ENCODE measurements at regions not wholly inside any gene's neighbourhood (a gene's known extent, or its start where the extent isn't known, plus 50 kb on each side); places are given as distances from the start of the nearest gene placed in this dataset.
A peak's percentile ranks its signal among the peaks of the same experiment; 100 is the strongest.

DNA sequence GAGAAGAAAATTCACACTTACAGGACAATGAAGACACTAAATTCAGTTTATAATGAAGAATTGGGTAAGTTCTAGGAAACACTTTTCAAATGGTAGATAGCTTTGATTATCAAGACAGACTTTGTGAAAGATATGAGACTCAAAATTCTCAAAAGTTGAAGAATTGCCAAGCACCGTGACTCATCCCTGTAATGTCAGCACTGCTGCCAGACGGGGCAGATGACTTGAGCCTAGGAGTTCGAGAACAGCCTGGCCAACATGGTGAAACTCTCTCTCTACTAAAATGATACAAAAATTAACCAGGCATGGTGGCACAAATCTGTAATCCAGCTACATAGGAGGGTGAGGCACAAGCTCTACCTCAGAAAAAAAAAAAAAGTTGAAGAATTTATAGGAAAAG, 1820.1 kb upstream of the LRRTM1 start:
- no peak overlapping the region for H3K4ac ChIP-seq (ENCODE audit: low read depth, low read length)
- no peaks in the 10 kb centered on the region for H3K36me3 ChIP-seq (ENCODE audit: control insufficient read depth, insufficient read depth, low read length)
- no peaks in the 10 kb centered on the region for H3K79me2 ChIP-seq (ENCODE audit: control insufficient read depth, insufficient read depth, low read length)
- H3K9ac ChIP-seq (ENCODE audit: low read length) = no peak overlapping the region
- no peaks in the 10 kb centered on the region for H3K79me1 ChIP-seq (ENCODE audit: low read length)
- H4K5ac ChIP-seq (ENCODE audit: low read length) = no peak overlapping the region
- H3K18ac ChIP-seq (ENCODE audit: low read length) = no peak overlapping the region
- H3K56ac ChIP-seq (ENCODE audit: low read length) = no peak overlapping the region
- no peak for DNase-seq
- WGBS (ENCODE audit: extremely low coverage, insufficient coverage, low lambda C conversion rate) = no CpG with 5 or more reads among the region's 3 CpGs
- H3K27ac ChIP-seq (ENCODE audit: low read depth, low read length) = no peak overlapping the region
- H3K23ac ChIP-seq (ENCODE audit: low read length) = no peak overlapping the region
- H3K4me2 ChIP-seq (ENCODE audit: low read length) = no peak overlapping the region
- H2BK5ac ChIP-seq (ENCODE audit: low read length) = no peak overlapping the region
- H2BK15ac ChIP-seq (replicated peaks; ENCODE audit: low read depth) = no peak overlapping the region
- H3K4me1 ChIP-seq (ENCODE audit: control insufficient read depth, low read depth, low read length) = peaks cover 3% of the 10 kb centered on the region
- no peak overlapping the region for H2AK5ac ChIP-seq (ENCODE audit: low read length)
- H2BK120ac ChIP-seq (ENCODE audit: low read depth, low read length) = no peak overlapping the region
- H3K4me3 ChIP-seq (ENCODE audit: low read length) = no peak overlapping the region
- H3K27me3 ChIP-seq (ENCODE audit: insufficient read depth, low read length, poor library complexity) = no peaks in the 10 kb centered on the region
- H4K8ac ChIP-seq (ENCODE audit: low read depth, low read length) = no peak overlapping the region

DNA sequence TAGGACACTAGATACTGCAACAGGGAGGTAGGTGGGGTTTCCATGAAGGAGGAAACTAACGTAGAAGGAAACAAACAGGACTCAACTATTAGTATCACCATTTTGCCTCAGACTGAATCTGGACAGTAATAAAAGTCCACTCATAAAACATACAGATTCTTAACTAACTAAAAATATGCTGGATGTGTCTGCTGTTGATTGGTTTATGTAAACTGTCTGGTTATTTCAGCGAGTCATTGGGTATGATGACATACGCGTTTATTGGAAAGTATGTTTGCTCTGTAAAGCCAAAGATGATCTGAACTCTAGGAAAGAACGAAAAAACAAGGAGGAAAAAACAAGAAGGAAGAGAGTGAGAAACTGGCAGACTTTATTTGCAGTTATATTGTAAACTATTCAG, 1816.1 kb upstream of the LRRTM1 start:
- Histone ChIP-seq H3K23ac (ENCODE audit: low read length) (no peak overlapping the region), H3K56ac (ENCODE audit: low read length) (peak overlapping the region; percentile 58), H2BK120ac (ENCODE audit: low read depth, low read length) (no peak overlapping the region), H4K5ac (ENCODE audit: low read length) (peak overlapping the region; percentile 44), H3K36me3 (ENCODE audit: control insufficient read depth, insufficient read depth, low read length) (no peaks in the 10 kb centered on the region), H2BK5ac (ENCODE audit: low read length) (peak overlapping the region; percentile 43), H3K79me1 (ENCODE audit: low read length) (no peaks in the 10 kb centered on the region), H3K4ac (ENCODE audit: low read depth, low read length) (no peak overlapping the region), H4K8ac (ENCODE audit: low read depth, low read length) (peak overlapping the region; percentile 39), H3K4me2 (ENCODE audit: low read length) (no peak overlapping the region), H3K4me3 (ENCODE audit: low read length) (no peak overlapping the region), H3K9ac (ENCODE audit: low read length) (no peak overlapping the region), H3K27me3 (ENCODE audit: insufficient read depth, low read length, poor library complexity) (no peaks in the 10 kb centered on the region), H2AK5ac (ENCODE audit: low read length) (no peak overlapping the region), H3K79me2 (ENCODE audit: control insufficient read depth, insufficient read depth, low read length) (no peaks in the 10 kb centered on the region), H3K27ac (ENCODE audit: low read depth, low read length) (no peak overlapping the region), H2BK15ac (replicated peaks; ENCODE audit: low read depth) (peak overlapping the region; percentile 25), H3K18ac (ENCODE audit: low read length) (no peak overlapping the region), H3K4me1 (ENCODE audit: control insufficient read depth, low read depth, low read length) (peaks cover 3% of the 10 kb centered on the region)
- no peak for DNase-seq
- no CpG with 5 or more reads among the region's 5 CpGs for WGBS (ENCODE audit: extremely low coverage, insufficient coverage, low lambda C conversion rate)

DNA sequence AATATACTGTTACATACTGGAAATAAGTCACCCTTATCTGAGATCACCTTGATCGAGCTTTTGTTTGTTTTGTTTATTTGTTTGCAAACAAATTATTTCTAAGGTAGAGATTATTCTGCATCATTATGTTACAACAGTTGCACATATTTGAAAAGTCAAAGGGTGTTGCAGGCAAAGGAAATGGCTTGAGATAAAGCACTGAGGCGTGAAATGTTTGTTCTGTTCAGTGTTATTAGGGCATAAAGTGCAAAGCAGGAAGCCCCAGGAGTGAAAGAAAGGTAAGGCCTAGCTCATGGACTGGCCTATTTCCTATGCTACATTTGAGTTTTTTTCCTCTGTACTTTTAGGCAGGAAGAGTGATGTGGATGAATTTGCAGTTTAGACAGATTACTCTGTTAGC, 1815.6 kb upstream of the LRRTM1 start:
- Histone ChIP-seq H3K27ac (ENCODE audit: low read depth, low read length) (no peak overlapping the region), H3K79me1 (ENCODE audit: low read length) (no peaks in the 10 kb centered on the region), H3K4me2 (ENCODE audit: low read length) (no peak overlapping the region), H4K5ac (ENCODE audit: low read length) (no peak overlapping the region), H3K56ac (ENCODE audit: low read length) (peak overlapping the region; percentile 58), H3K23ac (ENCODE audit: low read length) (no peak overlapping the region), H3K18ac (ENCODE audit: low read length) (no peak overlapping the region), H3K9ac (ENCODE audit: low read length) (no peak overlapping the region), H3K4me1 (ENCODE audit: control insufficient read depth, low read depth, low read length) (peaks cover 3% of the 10 kb centered on the region), H3K4me3 (ENCODE audit: low read length) (no peak overlapping the region), H2AK5ac (ENCODE audit: low read length) (no peak overlapping the region), H3K27me3 (ENCODE audit: insufficient read depth, low read length, poor library complexity) (no peaks in the 10 kb centered on the region), H2BK120ac (ENCODE audit: low read depth, low read length) (no peak overlapping the region), H2BK15ac (replicated peaks; ENCODE audit: low read depth) (peak overlapping the region; percentile 25), H3K4ac (ENCODE audit: low read depth, low read length) (no peak overlapping the region), H2BK5ac (ENCODE audit: low read length) (no peak overlapping the region), H4K8ac (ENCODE audit: low read depth, low read length) (no peak overlapping the region), H3K36me3 (ENCODE audit: control insufficient read depth, insufficient read depth, low read length) (no peaks in the 10 kb centered on the region), H3K79me2 (ENCODE audit: control insufficient read depth, insufficient read depth, low read length) (no peaks in the 10 kb centered on the region)
- WGBS (ENCODE audit: extremely low coverage, insufficient coverage, low lambda C conversion rate) = no CpG with 5 or more reads among the region's 2 CpGs
- DNase-seq = peak; percentile 53

DNA sequence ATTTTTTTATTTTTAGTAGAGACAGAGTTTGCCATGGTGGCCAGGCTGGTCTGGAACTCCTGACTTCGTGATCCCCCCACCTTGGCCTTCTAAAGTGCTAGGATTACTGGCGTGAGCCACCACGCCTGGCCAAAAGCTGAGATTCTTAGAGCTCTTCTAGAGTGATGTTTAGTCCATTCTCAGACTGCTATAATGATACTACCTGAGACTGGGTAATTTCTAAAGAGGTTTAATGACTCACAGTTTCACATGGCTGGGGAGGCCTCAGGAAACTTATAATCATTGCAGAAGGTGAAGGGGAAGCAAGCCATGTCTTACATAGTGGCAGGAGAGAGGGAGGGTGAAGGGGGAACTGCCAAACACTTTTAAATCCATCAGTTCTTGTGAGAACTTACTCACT, 1804.9 kb upstream of the LRRTM1 start:
- no peaks in the 10 kb centered on the region for H3K79me2 ChIP-seq (ENCODE audit: control insufficient read depth, insufficient read depth, low read length)
- H3K79me1 ChIP-seq (ENCODE audit: low read length) = no peaks in the 10 kb centered on the region
- H3K36me3 ChIP-seq (ENCODE audit: control insufficient read depth, insufficient read depth, low read length) = no peaks in the 10 kb centered on the region
- no peak overlapping the region for H2BK15ac ChIP-seq (replicated peaks; ENCODE audit: low read depth)
- no peak overlapping the region for H3K9ac ChIP-seq (ENCODE audit: low read length)
- H4K5ac ChIP-seq (ENCODE audit: low read length) = no peak overlapping the region
- H3K27me3 ChIP-seq (ENCODE audit: insufficient read depth, low read length, poor library complexity) = no peaks in the 10 kb centered on the region
- no peak overlapping the region for H3K23ac ChIP-seq (ENCODE audit: low read length)
- no CpG with 5 or more reads among the region's 3 CpGs for WGBS (ENCODE audit: extremely low coverage, insufficient coverage, low lambda C conversion rate)
- no peak overlapping the region for H3K56ac ChIP-seq (ENCODE audit: low read length)
- no peak overlapping the region for H4K8ac ChIP-seq (ENCODE audit: low read depth, low read length)
- DNase-seq = no peak
- no peak overlapping the region for H3K4me2 ChIP-seq (ENCODE audit: low read length)
- no peaks in the 10 kb centered on the region for H3K4me1 ChIP-seq (ENCODE audit: control insufficient read depth, low read depth, low read length)
- H3K18ac ChIP-seq (ENCODE audit: low read length) = no peak overlapping the region
- no peak overlapping the region for H3K4me3 ChIP-seq (ENCODE audit: low read length)
- H2BK5ac ChIP-seq (ENCODE audit: low read length) = no peak overlapping the region
- no peak overlapping the region for H3K27ac ChIP-seq (ENCODE audit: low read depth, low read length)
- H2BK120ac ChIP-seq (ENCODE audit: low read depth, low read length) = no peak overlapping the region
- H2AK5ac ChIP-seq (ENCODE audit: low read length) = no peak overlapping the region
- H3K4ac ChIP-seq (ENCODE audit: low read depth, low read length) = no peak overlapping the region

DNA sequence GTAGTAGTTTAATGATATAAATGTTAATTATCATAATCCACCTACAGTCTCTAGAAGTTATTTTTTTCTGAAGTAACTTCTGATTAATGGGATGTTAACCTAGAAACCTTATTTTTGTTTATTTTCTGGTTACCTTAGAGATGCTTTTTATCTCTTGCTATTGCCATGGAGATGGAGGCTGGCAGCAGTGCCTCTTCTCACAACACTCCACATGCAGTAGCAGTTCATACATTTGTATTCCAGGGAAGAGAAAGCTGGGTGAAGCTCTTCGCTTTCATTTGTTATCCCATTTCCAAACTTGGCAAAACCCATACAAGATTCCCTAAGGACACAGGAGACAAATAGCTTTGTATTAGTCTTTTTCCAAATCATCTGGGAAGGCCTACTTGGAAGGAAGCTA, 1794.1 kb upstream of the LRRTM1 start:
- Histone ChIP-seq H3K9ac (ENCODE audit: low read length) (no peak overlapping the region), H2AK5ac (ENCODE audit: low read length) (no peak overlapping the region), H3K27me3 (ENCODE audit: insufficient read depth, low read length, poor library complexity) (no peaks in the 10 kb centered on the region), H3K56ac (ENCODE audit: low read length) (no peak overlapping the region), H3K4me2 (ENCODE audit: low read length) (no peak overlapping the region), H3K4ac (ENCODE audit: low read depth, low read length) (no peak overlapping the region), H3K4me3 (ENCODE audit: low read length) (no peak overlapping the region), H2BK5ac (ENCODE audit: low read length) (no peak overlapping the region), H3K79me2 (ENCODE audit: control insufficient read depth, insufficient read depth, low read length) (no peaks in the 10 kb centered on the region), H3K79me1 (ENCODE audit: low read length) (no peaks in the 10 kb centered on the region), H2BK120ac (ENCODE audit: low read depth, low read length) (no peak overlapping the region), H3K4me1 (ENCODE audit: control insufficient read depth, low read depth, low read length) (no peaks in the 10 kb centered on the region), H4K5ac (ENCODE audit: low read length) (no peak overlapping the region), H3K36me3 (ENCODE audit: control insufficient read depth, insufficient read depth, low read length) (no peaks in the 10 kb centered on the region), H3K23ac (ENCODE audit: low read length) (no peak overlapping the region), H4K8ac (ENCODE audit: low read depth, low read length) (no peak overlapping the region), H3K18ac (ENCODE audit: low read length) (no peak overlapping the region), H3K27ac (ENCODE audit: low read depth, low read length) (no peak overlapping the region), H2BK15ac (replicated peaks; ENCODE audit: low read depth) (no peak overlapping the region)
- DNase-seq = peak; percentile 40
- no CpG with 5 or more reads among the region's 1 CpG for whole genome bisulfite sequencing (ENCODE audit: extremely low coverage, insufficient coverage, low lambda C conversion rate)

GRCh38 chr2:82089518-82089917, 1785.0 kb upstream of the LRRTM1 start:
- H3K36me3 ChIP-seq (ENCODE audit: control insufficient read depth, insufficient read depth, low read length) = no peaks in the 10 kb centered on the region
- H4K8ac ChIP-seq (ENCODE audit: low read depth, low read length) = no peak overlapping the region
- no peak for DNase-seq
- no CpG with 5 or more reads among the region's 6 CpGs for WGBS (ENCODE audit: extremely low coverage, insufficient coverage, low lambda C conversion rate)
- no peak overlapping the region for H2BK15ac ChIP-seq (replicated peaks; ENCODE audit: low read depth)
- H3K4me3 ChIP-seq (ENCODE audit: low read length) = no peak overlapping the region
- no peak overlapping the region for H3K23ac ChIP-seq (ENCODE audit: low read length)
- H4K5ac ChIP-seq (ENCODE audit: low read length) = no peak overlapping the region
- H3K27me3 ChIP-seq (ENCODE audit: insufficient read depth, low read length, poor library complexity) = no peaks in the 10 kb centered on the region
- no peak overlapping the region for H3K27ac ChIP-seq (ENCODE audit: low read depth, low read length)
- H3K79me2 ChIP-seq (ENCODE audit: control insufficient read depth, insufficient read depth, low read length) = no peaks in the 10 kb centered on the region
- H2BK120ac ChIP-seq (ENCODE audit: low read depth, low read length) = no peak overlapping the region
- no peak overlapping the region for H2BK5ac ChIP-seq (ENCODE audit: low read length)
- H3K18ac ChIP-seq (ENCODE audit: low read length) = no peak overlapping the region
- H3K56ac ChIP-seq (ENCODE audit: low read length) = no peak overlapping the region
- H3K9ac ChIP-seq (ENCODE audit: low read length) = no peak overlapping the region
- H2AK5ac ChIP-seq (ENCODE audit: low read length) = no peak overlapping the region
- no peak overlapping the region for H3K4ac ChIP-seq (ENCODE audit: low read depth, low read length)
- no peaks in the 10 kb centered on the region for H3K4me1 ChIP-seq (ENCODE audit: control insufficient read depth, low read depth, low read length)
- H3K79me1 ChIP-seq (ENCODE audit: low read length) = no peaks in the 10 kb centered on the region
- H3K4me2 ChIP-seq (ENCODE audit: low read length) = no peak overlapping the region

Measured in mesendoderm (in vitro differentiated cells).